ENCODE measurements at regions not wholly inside any gene's neighbourhood (a gene's known extent, or its start where the extent isn't known, plus 50 kb on each side); places are given as distances from the start of the nearest gene placed in this dataset.

- H3K4me2 ChIP-seq: no peak overlapping the region
Measured at GRCh38 chr5:18487928-18488480, 853.7 kb downstream of the TAF11L14 start.

GRCh38 chr5:18489703-18490102, 855.4 kb downstream of the TAF11L14 start:
- no peaks in the 10 kb centered on the region for H3K9me2 ChIP-seq (replicated peaks; ENCODE audit: insufficient read depth)
- no peak overlapping the region for H3K27ac ChIP-seq
- no peaks in the 10 kb centered on the region for H3K9me3 ChIP-seq (ENCODE audit: low read depth)
- H3K36me3 ChIP-seq (replicated peaks; ENCODE audit: insufficient read depth, low read depth): no peaks in the 10 kb centered on the region
- TF ChIP-seq CTCF (IDR thresholded peaks at IDR 0.05; ENCODE audit: poor library complexity) (no peak), EZH2phosphoT487 (IDR thresholded peaks at IDR 0.05; ENCODE audit: low read depth, severe bottlenecking, unreplicated experiment) (no peak), EZH2 (IDR thresholded peaks at IDR 0.05; ENCODE audit: borderline replicate concordance) (no peak)
- DNase-seq (ENCODE audit: low spot score): no peak
- no peaks in the 10 kb centered on the region for H3K27me3 ChIP-seq
- WGBS (ENCODE audit: low lambda C conversion rate, missing lambda C conversion rate): 83% methylated on average over 1 of the region's 1 CpG
- H4K20me1 ChIP-seq (ENCODE audit: insufficient read depth, poor library complexity, severe bottlenecking): no peaks in the 10 kb centered on the region
- H3K79me2 ChIP-seq: no peaks in the 10 kb centered on the region
- H3K4me3 ChIP-seq: no peak overlapping the region
- no peak overlapping the region for H2AFZ ChIP-seq
- H3K4me1 ChIP-seq (ENCODE audit: insufficient read depth): no peaks in the 10 kb centered on the region
- no peak overlapping the region for H3K4me2 ChIP-seq

More at GRCh38 chr5:18487928-18488480, 853.7 kb downstream of the TAF11L14 start:
- Histone ChIP-seq H3K4me1 (ENCODE audit: insufficient read depth) (no peaks in the 10 kb centered on the region), H2AFZ (no peak overlapping the region), H3K9me2 (replicated peaks; ENCODE audit: insufficient read depth) (no peaks in the 10 kb centered on the region), H3K36me3 (replicated peaks; ENCODE audit: insufficient read depth, low read depth) (no peaks in the 10 kb centered on the region), H3K79me2 (no peaks in the 10 kb centered on the region), H4K20me1 (ENCODE audit: insufficient read depth, poor library complexity, severe bottlenecking) (no peaks in the 10 kb centered on the region), H3K9me3 (ENCODE audit: low read depth) (no peaks in the 10 kb centered on the region), H3K27ac (no peak overlapping the region), H3K27me3 (no peaks in the 10 kb centered on the region), H3K4me3 (no peak overlapping the region)
- 43% methylated on average over 4 of the region's 4 CpGs for WGBS (ENCODE audit: low lambda C conversion rate, missing lambda C conversion rate)
- TF ChIP-seq CTCF (IDR thresholded peaks at IDR 0.05; ENCODE audit: poor library complexity) (no peak), EZH2phosphoT487 (IDR thresholded peaks at IDR 0.05; ENCODE audit: low read depth, severe bottlenecking, unreplicated experiment) (no peak), EZH2 (IDR thresholded peaks at IDR 0.05; ENCODE audit: borderline replicate concordance) (no peak)
- DNase-seq (ENCODE audit: low spot score): no peak

- no peaks in the 10 kb centered on the region for H3K4me1 ChIP-seq (ENCODE audit: insufficient read depth)
- 61% methylated on average over 1 of the region's 1 CpG for WGBS (ENCODE audit: low lambda C conversion rate, missing lambda C conversion rate)
- DNase-seq (ENCODE audit: low spot score): no peak
Measured at GRCh38 chr5:18491349-18491748, 857.1 kb downstream of the TAF11L14 start.

More at GRCh38 chr5:18491349-18491748, 857.1 kb downstream of the TAF11L14 start:
- Histone ChIP-seq H3K9me3 (ENCODE audit: low read depth) (no peaks in the 10 kb centered on the region), H3K79me2 (no peaks in the 10 kb centered on the region), H4K20me1 (ENCODE audit: insufficient read depth, poor library complexity, severe bottlenecking) (no peaks in the 10 kb centered on the region), H3K36me3 (replicated peaks; ENCODE audit: insufficient read depth, low read depth) (no peaks in the 10 kb centered on the region), H3K27ac (no peak overlapping the region), H3K27me3 (no peaks in the 10 kb centered on the region), H2AFZ (no peak overlapping the region), H3K4me2 (no peak overlapping the region), H3K4me3 (no peak overlapping the region), H3K9me2 (replicated peaks; ENCODE audit: insufficient read depth) (no peaks in the 10 kb centered on the region)
- TF ChIP-seq CTCF (IDR thresholded peaks at IDR 0.05; ENCODE audit: poor library complexity) (no peak), EZH2 (IDR thresholded peaks at IDR 0.05; ENCODE audit: borderline replicate concordance) (no peak), EZH2phosphoT487 (IDR thresholded peaks at IDR 0.05; ENCODE audit: low read depth, severe bottlenecking, unreplicated experiment) (no peak)
